ENCODE measurements at regions not wholly inside any gene's neighbourhood (a gene's known extent, or its start where the extent isn't known, plus 50 kb on each side); places are given as distances from the start of the nearest gene placed in this dataset.

DNA sequence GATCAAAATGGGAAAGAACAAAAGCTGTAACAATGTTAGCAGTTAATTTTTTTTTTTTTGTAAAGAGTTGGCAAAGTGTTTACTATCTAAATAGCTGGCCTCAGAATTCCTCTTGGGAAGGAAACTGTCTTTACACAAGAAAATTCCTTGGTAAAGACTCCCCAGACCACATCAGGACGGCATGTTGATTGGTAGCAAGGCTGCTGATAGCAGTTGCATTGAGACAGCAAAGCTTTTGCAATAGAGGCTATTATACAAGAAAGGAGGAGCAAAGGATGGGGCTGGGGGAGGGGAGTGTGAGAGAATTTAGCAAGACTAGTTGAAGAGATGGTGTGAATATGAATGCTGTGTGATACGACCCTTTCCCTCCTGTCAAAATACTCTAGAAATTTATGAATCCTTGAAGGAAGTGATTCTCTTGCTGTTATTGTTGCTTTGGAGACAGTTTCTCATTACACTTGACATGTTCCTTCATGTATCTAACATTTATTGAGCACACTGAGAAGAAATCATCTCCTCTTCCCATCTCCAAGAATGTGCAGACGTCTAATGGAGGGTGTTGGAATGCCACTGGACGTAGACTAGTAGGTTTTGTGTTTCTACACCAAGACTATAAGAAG, 355.6 kb downstream of the SIPA1L2 start:
- TF ChIP-seq CTCF (IDR thresholded peaks at IDR 0.05) (no peak), EP300 (IDR thresholded peaks at IDR 0.05) (no peak), POLR2A (IDR thresholded peaks at IDR 0.05) (no peak)
